ENCODE measurements at regions not wholly inside any gene's neighbourhood (a gene's known extent, or its start where the extent isn't known, plus 50 kb on each side); places are given as distances from the start of the nearest gene placed in this dataset.

DNA sequence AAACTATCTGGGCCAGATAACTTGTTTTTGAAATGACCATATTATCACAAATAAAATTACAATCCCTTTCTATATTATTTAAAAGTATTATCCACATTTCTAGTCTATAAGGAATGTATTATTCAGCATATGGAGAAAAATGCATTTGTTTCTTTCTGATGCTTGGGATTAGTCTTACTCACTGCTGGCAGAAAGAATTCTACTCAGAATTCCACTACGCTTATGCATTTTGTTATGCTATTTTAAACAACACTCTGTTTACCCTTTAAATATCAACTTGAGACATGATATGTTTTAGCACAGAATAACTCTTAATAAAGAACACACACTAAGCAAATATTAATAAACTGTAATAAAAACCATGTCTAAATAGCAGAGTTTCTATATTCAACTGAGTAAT is 77.6 kb upstream of the ANO3 start:
- TF ChIP-seq, protein P1, sequence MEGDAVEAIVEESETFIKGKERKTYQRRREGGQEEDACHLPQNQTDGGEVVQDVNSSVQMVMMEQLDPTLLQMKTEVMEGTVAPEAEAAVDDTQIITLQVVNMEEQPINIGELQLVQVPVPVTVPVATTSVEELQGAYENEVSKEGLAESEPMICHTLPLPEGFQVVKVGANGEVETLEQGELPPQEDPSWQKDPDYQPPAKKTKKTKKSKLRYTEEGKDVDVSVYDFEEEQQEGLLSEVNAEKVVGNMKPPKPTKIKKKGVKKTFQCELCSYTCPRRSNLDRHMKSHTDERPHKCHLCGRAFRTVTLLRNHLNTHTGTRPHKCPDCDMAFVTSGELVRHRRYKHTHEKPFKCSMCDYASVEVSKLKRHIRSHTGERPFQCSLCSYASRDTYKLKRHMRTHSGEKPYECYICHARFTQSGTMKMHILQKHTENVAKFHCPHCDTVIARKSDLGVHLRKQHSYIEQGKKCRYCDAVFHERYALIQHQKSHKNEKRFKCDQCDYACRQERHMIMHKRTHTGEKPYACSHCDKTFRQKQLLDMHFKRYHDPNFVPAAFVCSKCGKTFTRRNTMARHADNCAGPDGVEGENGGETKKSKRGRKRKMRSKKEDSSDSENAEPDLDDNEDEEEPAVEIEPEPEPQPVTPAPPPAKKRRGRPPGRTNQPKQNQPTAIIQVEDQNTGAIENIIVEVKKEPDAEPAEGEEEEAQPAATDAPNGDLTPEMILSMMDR (conservative IDR thresholded peaks at IDR 0.05; ENCODE audit: low read length): no peak
- no peak for TF ChIP-seq EZH2phosphoT487 (IDR thresholded peaks at IDR 0.05; ENCODE audit: borderline replicate concordance, low read depth, low read length)
